ENCODE measurements at regions not wholly inside any gene's neighbourhood (a gene's known extent, or its start where the extent isn't known, plus 50 kb on each side); places are given as distances from the start of the nearest gene placed in this dataset.

GRCh38 chr20:37627060-37627766 lies 66.6 kb upstream of the CTNNBL1 start:
- Histone ChIP-seq H3K4me3 (ENCODE audit: low read length in 2 of 2) (no peak overlapping the region), H3K27ac (ENCODE audit: low read depth in 1 of 2, low read length in 1 of 2) (no peak overlapping the region), H3K27me3 (ENCODE audit: control insufficient read depth in 2 of 2, insufficient read depth in 1 of 2, low read length in 1 of 2) (peaks cover 0 to 7% of the 10 kb centered on the region in 2 donors), H3K9me3 (ENCODE audit: control insufficient read depth in 2 of 2, insufficient read depth in 1 of 2, low read length in 1 of 2) (no peaks in the 10 kb centered on the region), H3K4me1 (ENCODE audit: control insufficient read depth in 2 of 2, insufficient read depth in 2 of 2, low read length in 2 of 2) (no peaks in the 10 kb centered on the region), H3K36me3 (ENCODE audit: control insufficient read depth in 2 of 2, insufficient read depth in 2 of 2, low read length in 1 of 2) (no peaks in the 10 kb centered on the region)
- 33% methylated on average over 15 of the region's 15 CpGs for WGBS
- peak in 7 of 9 donors; percentile 13 to 62 (median 26) for DNase-seq (ENCODE audit: low read depth in 6 of 9, low spot score in 9 of 9)

GRCh38 chr20:37624963-37625362 lies 68.9 kb upstream of the CTNNBL1 start:
- Histone ChIP-seq H3K9me3 (ENCODE audit: control insufficient read depth in 2 of 2, insufficient read depth in 1 of 2, low read length in 1 of 2) (no peaks in the 10 kb centered on the region), H3K36me3 (ENCODE audit: control insufficient read depth in 2 of 2, insufficient read depth in 2 of 2, low read length in 1 of 2) (no peaks in the 10 kb centered on the region), H3K27ac (ENCODE audit: low read depth in 1 of 2, low read length in 1 of 2) (no peak overlapping the region), H3K4me1 (ENCODE audit: control insufficient read depth in 2 of 2, insufficient read depth in 2 of 2, low read length in 2 of 2) (no peaks in the 10 kb centered on the region), H3K27me3 (ENCODE audit: control insufficient read depth in 2 of 2, insufficient read depth in 1 of 2, low read length in 1 of 2) (peaks cover 0 to 2% of the 10 kb centered on the region in 2 donors), H3K4me3 (ENCODE audit: low read length in 2 of 2) (no peak overlapping the region)
- DNase-seq (ENCODE audit: low read depth in 6 of 9, low spot score in 9 of 9), result no peak
- 39% methylated on average over 1 of the region's 1 CpG for WGBS

- no peak for DNase-seq (ENCODE audit: low read depth in 6 of 9, low spot score in 9 of 9)
- peaks cover 0 to 5% of the 10 kb centered on the region in 2 donors for H3K27me3 ChIP-seq (ENCODE audit: control insufficient read depth in 2 of 2, insufficient read depth in 1 of 2, low read length in 1 of 2)
- 36% methylated on average over 5 of the region's 5 CpGs for WGBS
Measured at GRCh38 chr20:37622728-37623127, 71.1 kb upstream of the CTNNBL1 start.

GRCh38 chr20:37619496-37619895 lies 74.3 kb upstream of the CTNNBL1 start:
- Histone ChIP-seq H3K36me3 (ENCODE audit: control insufficient read depth in 2 of 2, insufficient read depth in 2 of 2, low read length in 1 of 2) (no peaks in the 10 kb centered on the region), H3K9me3 (ENCODE audit: control insufficient read depth in 2 of 2, insufficient read depth in 1 of 2, low read length in 1 of 2) (no peaks in the 10 kb centered on the region), H3K27me3 (ENCODE audit: control insufficient read depth in 2 of 2, insufficient read depth in 1 of 2, low read length in 1 of 2) (peaks cover 0 to 5% of the 10 kb centered on the region in 2 donors), H3K4me3 (ENCODE audit: low read length in 2 of 2) (no peak overlapping the region), H3K4me1 (ENCODE audit: control insufficient read depth in 2 of 2, insufficient read depth in 2 of 2, low read length in 2 of 2) (no peaks in the 10 kb centered on the region), H3K27ac (ENCODE audit: low read depth in 1 of 2, low read length in 1 of 2) (no peak overlapping the region)
- DNase-seq (ENCODE audit: low read depth in 6 of 9, low spot score in 9 of 9), result no peak
- 75% methylated on average over 2 of the region's 2 CpGs for WGBS

More at GRCh38 chr20:37622728-37623127, 71.1 kb upstream of the CTNNBL1 start:
- H3K27ac ChIP-seq (ENCODE audit: low read depth in 1 of 2, low read length in 1 of 2), result no peak overlapping the region
- H3K4me3 ChIP-seq (ENCODE audit: low read length in 2 of 2), result no peak overlapping the region
- no peaks in the 10 kb centered on the region for H3K36me3 ChIP-seq (ENCODE audit: control insufficient read depth in 2 of 2, insufficient read depth in 2 of 2, low read length in 1 of 2)
- H3K9me3 ChIP-seq (ENCODE audit: control insufficient read depth in 2 of 2, insufficient read depth in 1 of 2, low read length in 1 of 2), result no peaks in the 10 kb centered on the region
- H3K4me1 ChIP-seq (ENCODE audit: control insufficient read depth in 2 of 2, insufficient read depth in 2 of 2, low read length in 2 of 2), result no peaks in the 10 kb centered on the region

DNA sequence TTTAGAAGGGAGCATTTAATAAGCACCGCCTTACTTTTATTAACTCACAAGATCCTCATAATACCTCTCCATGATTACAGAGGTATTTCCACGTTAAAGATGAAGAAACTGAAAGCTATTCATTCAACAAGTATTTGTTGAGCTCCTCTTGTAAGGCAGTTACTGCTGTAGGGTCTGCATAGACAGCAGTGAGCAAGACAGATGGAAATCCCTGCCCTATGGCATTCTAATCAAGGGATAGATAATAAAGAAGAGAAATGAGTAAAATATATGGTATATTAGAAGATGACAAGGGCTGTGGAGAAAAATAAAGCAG lies 77.8 kb upstream of the CTNNBL1 start:
- H3K36me3 ChIP-seq (ENCODE audit: control insufficient read depth in 2 of 2, insufficient read depth in 2 of 2, low read length in 1 of 2), result no peaks in the 10 kb centered on the region
- no peaks in the 10 kb centered on the region for H3K9me3 ChIP-seq (ENCODE audit: control insufficient read depth in 2 of 2, insufficient read depth in 1 of 2, low read length in 1 of 2)
- no peak for DNase-seq (ENCODE audit: low read depth in 6 of 9, low spot score in 9 of 9)
- 26% methylated on average over 2 of the region's 2 CpGs for WGBS
- no peak overlapping the region for H3K4me3 ChIP-seq (ENCODE audit: low read length in 2 of 2)
- H3K27me3 ChIP-seq (ENCODE audit: control insufficient read depth in 2 of 2, insufficient read depth in 1 of 2, low read length in 1 of 2), result peaks cover 0 to 3% of the 10 kb centered on the region in 2 donors
- H3K27ac ChIP-seq (ENCODE audit: low read depth in 1 of 2, low read length in 1 of 2), result no peak overlapping the region
- no peaks in the 10 kb centered on the region for H3K4me1 ChIP-seq (ENCODE audit: control insufficient read depth in 2 of 2, insufficient read depth in 2 of 2, low read length in 2 of 2)

DNA sequence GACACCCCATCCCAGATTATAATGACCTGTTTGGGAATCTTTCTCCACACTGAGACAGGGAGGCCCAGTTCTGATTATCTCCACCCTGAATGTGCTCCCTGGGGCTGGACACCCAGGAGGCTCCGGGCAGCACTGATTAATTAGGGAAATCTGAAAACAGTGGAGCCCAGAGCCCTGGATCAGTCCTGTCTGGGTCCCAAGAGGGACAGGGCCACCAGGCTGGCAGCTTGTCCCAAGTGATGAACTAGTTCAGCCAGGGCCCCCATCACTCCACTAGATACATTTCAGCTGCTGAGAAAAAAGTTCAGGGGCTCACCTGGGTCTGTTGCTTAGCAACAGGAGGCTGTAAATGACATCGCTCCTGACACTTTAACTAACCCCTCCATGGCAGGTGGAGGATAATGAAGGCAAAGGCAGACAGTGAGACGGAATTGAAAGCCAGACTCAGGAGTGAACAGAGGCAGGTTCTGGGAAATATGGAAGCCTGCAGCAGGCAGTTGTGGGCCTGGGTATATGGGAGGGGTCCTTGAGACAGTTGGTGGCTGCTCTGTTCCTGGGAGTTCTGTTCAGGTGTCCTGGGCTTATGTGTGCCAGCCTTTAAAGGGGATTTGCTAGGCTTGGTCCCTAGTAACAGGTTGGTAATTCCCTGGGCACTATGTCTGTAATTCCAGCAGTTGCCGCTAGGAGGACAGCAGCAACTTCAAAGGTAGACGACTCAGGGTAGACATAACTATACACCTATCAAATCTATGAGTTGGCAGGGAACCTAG lies 78.3 kb upstream of the CTNNBL1 start:
- H3K27me3 ChIP-seq (ENCODE audit: control insufficient read depth in 2 of 2, insufficient read depth in 1 of 2, low read length in 1 of 2), result peaks cover 0 to 3% of the 10 kb centered on the region in 2 donors
- peak in 5 of 9 donors; percentile 10 to 43 (median 25) for DNase-seq (ENCODE audit: low read depth in 6 of 9, low spot score in 9 of 9)
- no peak overlapping the region for H3K4me3 ChIP-seq (ENCODE audit: low read length in 2 of 2)
- H3K27ac ChIP-seq (ENCODE audit: low read depth in 1 of 2, low read length in 1 of 2), result no peak overlapping the region
- no peaks in the 10 kb centered on the region for H3K36me3 ChIP-seq (ENCODE audit: control insufficient read depth in 2 of 2, insufficient read depth in 2 of 2, low read length in 1 of 2)
- no peaks in the 10 kb centered on the region for H3K9me3 ChIP-seq (ENCODE audit: control insufficient read depth in 2 of 2, insufficient read depth in 1 of 2, low read length in 1 of 2)
- 45% methylated on average over 5 of the region's 5 CpGs for WGBS
- no peaks in the 10 kb centered on the region for H3K4me1 ChIP-seq (ENCODE audit: control insufficient read depth in 2 of 2, insufficient read depth in 2 of 2, low read length in 2 of 2)

DNA sequence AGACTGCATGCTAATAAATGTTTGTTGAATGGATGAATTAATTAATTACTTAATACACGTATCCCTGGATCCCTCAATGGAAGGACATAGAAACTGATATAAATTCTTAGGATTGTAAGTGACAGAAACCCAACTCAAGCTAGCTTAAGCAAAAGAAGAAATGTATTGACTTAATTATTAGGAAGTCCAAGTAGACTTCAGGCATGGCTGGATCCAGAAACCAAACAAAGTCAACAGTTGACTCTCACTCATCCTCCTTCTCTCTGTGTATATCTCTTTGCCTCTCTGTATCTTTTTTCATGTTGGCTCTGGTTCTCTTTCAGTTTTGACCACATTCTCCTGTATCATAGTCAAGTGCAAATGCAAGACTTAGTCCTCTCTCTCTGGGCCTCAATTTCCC lies 82.0 kb upstream of the CTNNBL1 start:
- H3K9me3 ChIP-seq (ENCODE audit: control insufficient read depth in 2 of 2, insufficient read depth in 1 of 2, low read length in 1 of 2), result no peaks in the 10 kb centered on the region
- H3K27ac ChIP-seq (ENCODE audit: low read depth in 1 of 2, low read length in 1 of 2), result no peak overlapping the region
- H3K4me1 ChIP-seq (ENCODE audit: control insufficient read depth in 2 of 2, insufficient read depth in 2 of 2, low read length in 2 of 2), result no peaks in the 10 kb centered on the region
- H3K27me3 ChIP-seq (ENCODE audit: control insufficient read depth in 2 of 2, insufficient read depth in 1 of 2, low read length in 1 of 2), result no peaks in the 10 kb centered on the region
- H3K4me3 ChIP-seq (ENCODE audit: low read length in 2 of 2), result no peak overlapping the region
- no peaks in the 10 kb centered on the region for H3K36me3 ChIP-seq (ENCODE audit: control insufficient read depth in 2 of 2, insufficient read depth in 2 of 2, low read length in 1 of 2)
- DNase-seq (ENCODE audit: low read depth in 6 of 9, low spot score in 9 of 9), result no peak
- 89% methylated on average over 1 of the region's 1 CpG for WGBS

DNA sequence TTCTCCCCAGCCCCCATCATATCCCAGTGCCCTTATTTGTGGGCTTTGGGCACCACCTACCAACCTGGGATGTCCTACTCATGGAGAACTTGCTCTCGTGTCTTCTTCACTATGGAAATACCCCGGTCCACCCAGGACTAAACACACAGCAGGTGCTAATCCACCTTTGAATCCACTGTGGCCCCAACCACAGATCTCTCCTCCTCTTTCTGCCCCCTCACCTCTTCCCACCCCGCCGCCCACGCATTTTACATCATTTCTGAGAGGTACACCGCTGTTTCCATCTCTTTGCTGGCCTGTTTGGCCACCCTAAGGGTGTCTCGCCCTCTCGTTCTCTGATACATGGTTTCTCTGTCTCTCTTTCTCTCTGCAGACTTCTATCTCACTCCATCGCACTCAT lies 82.5 kb upstream of the CTNNBL1 start:
- H3K4me3 ChIP-seq (ENCODE audit: low read length in 2 of 2), result no peak overlapping the region
- 85% methylated on average over 9 of the region's 9 CpGs for WGBS
- H3K4me1 ChIP-seq (ENCODE audit: control insufficient read depth in 2 of 2, insufficient read depth in 2 of 2, low read length in 2 of 2), result no peaks in the 10 kb centered on the region
- no peak for DNase-seq (ENCODE audit: low read depth in 6 of 9, low spot score in 9 of 9)
- no peaks in the 10 kb centered on the region for H3K36me3 ChIP-seq (ENCODE audit: control insufficient read depth in 2 of 2, insufficient read depth in 2 of 2, low read length in 1 of 2)
- H3K27ac ChIP-seq (ENCODE audit: low read depth in 1 of 2, low read length in 1 of 2), result no peak overlapping the region
- no peaks in the 10 kb centered on the region for H3K9me3 ChIP-seq (ENCODE audit: control insufficient read depth in 2 of 2, insufficient read depth in 1 of 2, low read length in 1 of 2)
- H3K27me3 ChIP-seq (ENCODE audit: control insufficient read depth in 2 of 2, insufficient read depth in 1 of 2, low read length in 1 of 2), result no peaks in the 10 kb centered on the region

GRCh38 chr20:37610203-37610798 lies 82.6 kb upstream of the BLCAP start:
- Histone ChIP-seq H3K27me3 (ENCODE audit: control insufficient read depth in 2 of 2, insufficient read depth in 1 of 2, low read length in 1 of 2) (no peaks in the 10 kb centered on the region), H3K27ac (ENCODE audit: low read depth in 1 of 2, low read length in 1 of 2) (no peak overlapping the region), H3K4me3 (ENCODE audit: low read length in 2 of 2) (no peak overlapping the region), H3K4me1 (ENCODE audit: control insufficient read depth in 2 of 2, insufficient read depth in 2 of 2, low read length in 2 of 2) (no peaks in the 10 kb centered on the region), H3K9me3 (ENCODE audit: control insufficient read depth in 2 of 2, insufficient read depth in 1 of 2, low read length in 1 of 2) (no peaks in the 10 kb centered on the region), H3K36me3 (ENCODE audit: control insufficient read depth in 2 of 2, insufficient read depth in 2 of 2, low read length in 1 of 2) (no peaks in the 10 kb centered on the region)
- WGBS, result 76% methylated on average over 14 of the region's 14 CpGs
- no peak for DNase-seq (ENCODE audit: low read depth in 6 of 9, low spot score in 9 of 9)

All from thymus (tissue), 11 donors.